SH-SY5Y (cell line): ENCODE measurements at regions not wholly inside any gene's neighbourhood (a gene's known extent, or its start where the extent isn't known, plus 50 kb on each side); places are given as distances from the start of the nearest gene placed in this dataset.

Experiments used
- GATA2 ChIP-seq: IDR thresholded peaks from 2 replicates; pipeline ENCODE4 v1.6.1; 2011; ENCODE audit warnings: mild to moderate bottlenecking, low read depth, low read length
- GATA3 ChIP-seq: IDR thresholded peaks from 2 replicates; pipeline ENCODE4 v1.6.1; 2011; ENCODE audit warnings: low read depth, mild to moderate bottlenecking, low read length, moderate library complexity

DNA sequence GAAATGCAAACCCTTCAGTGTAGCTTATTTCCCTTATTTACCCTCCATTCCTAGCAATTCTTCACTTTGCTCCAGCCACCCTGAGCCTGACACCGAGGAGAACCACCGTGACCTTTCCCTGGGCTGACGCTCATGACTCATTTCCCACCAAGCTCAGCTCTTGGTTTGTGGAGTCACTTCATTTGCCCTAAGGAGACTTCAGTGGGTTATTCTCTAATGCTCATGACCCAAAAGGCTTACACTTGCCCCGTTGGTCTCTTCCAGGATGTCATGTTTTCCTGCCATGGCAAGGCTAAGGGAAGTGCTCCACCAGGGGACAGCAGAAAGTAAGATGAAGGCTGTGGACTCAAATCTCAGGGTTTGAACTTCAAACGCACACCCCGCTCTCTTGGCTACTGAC lies 161.0 kb downstream of the CBLN1 start:
- TF ChIP-seq GATA3 = no peak
- TF ChIP-seq GATA2 = no peak
